HG02852 (cell line): ENCODE measurements at regions not wholly inside any gene's neighbourhood (a gene's known extent, or its start where the extent isn't known, plus 50 kb on each side); places are given as distances from the start of the nearest gene placed in this dataset.

Experiments used
- ATAC-seq: cut with Tn5 transposase; IDR thresholded peaks from one replicate; pipeline ENCODE4 v1.9.1; 2021; ENCODE audit warnings: mild to moderate bottlenecking, moderate library complexity; ENCODE audit not compliant: unreplicated experiment

GRCh38 chr22:49721211-49721763, 106.4 kb downstream of the BRD1 start:
- no peak for ATAC-seq

DNA sequence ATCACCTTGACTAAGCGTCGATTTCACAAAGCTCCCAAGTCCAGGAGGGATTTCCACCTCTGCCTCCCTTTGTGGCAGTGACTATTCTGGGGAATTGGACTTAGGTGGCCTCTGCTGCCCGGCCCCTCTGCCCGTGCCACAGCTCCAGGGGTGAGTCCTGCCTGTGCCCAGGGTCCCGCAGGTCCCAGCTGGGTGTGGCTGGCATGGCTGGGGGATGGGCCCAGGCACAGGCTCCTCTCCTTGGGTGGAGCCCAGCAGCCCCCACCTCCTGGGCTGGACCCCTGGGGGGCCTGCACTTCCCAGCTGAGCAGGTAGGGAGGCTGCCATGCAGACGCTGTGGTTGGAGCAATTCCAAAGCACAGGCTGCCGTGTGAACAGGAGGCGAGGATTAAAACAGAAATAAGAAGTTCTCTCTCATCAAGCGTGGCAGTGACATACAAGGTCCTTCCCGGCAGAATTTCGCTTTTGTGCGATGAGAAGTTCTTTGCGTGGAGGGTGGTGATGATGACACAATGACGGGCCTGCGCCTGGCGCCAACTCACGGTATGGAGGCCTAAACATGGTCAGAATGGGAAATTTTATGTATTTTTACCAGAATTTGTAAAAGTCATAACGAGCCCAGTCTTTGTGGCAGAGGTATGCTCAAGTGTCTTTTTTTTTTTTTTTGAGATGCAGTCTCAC, 107.3 kb downstream of the BRD1 start:
- no peak for ATAC-seq

- ATAC-seq: no peak
These were observed 108.6 kb downstream of the BRD1 start for GRCh38 chr22:49719046-49719445.

DNA sequence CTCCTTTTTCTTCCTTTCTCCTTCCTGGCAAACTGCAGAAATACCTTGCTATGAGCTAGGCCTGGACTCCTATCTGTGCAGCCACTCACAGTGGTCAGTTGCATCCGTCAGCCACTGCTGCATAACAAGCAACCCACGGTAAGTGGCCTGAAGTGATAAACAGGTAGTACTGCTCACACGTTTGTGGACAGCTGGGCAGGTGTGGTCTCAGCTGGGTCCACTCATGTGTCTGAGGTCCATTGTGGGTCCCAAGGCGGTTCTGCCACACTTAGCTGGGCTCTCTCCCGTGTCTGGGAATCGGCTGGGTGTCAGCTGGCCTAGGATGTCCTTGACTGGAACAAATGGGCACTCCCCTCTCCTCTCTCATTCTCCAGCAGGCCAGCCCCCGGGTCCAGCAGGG, 109.3 kb downstream of the BRD1 start:
- ATAC-seq: no peak

- ATAC-seq: no peak
These were observed 110.3 kb downstream of the BRD1 start for GRCh38 chr22:49717322-49717919.

- no peak for ATAC-seq
These were observed 111.2 kb downstream of the BRD1 start for GRCh38 chr22:49716441-49716840.

DNA sequence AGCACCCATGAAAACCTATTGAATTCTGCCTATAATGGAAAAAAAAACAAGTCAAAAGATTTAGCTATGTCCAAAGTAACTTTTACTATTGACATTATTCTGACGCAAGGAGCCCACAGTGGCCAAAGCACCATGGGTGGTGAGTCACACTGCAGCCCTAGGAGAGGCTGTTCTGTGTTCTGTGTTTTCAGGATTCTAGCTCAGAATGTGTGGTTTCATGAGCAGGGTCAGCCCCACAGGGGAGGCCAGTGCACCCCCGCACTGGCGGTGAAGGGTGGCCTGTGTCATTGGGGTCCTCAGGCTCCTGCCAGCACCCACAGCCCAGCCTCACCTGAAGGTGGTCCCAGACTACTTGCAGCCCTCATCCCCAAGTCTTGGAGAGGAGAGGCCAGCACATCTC, 112.2 kb downstream of the BRD1 start:
- no peak for ATAC-seq

GRCh38 chr22:49713003-49713402, 114.7 kb downstream of the BRD1 start:
- ATAC-seq: no peak

- no peak for ATAC-seq
These were observed 115.4 kb downstream of the BRD1 start for GRCh38 chr22:49712195-49712791.

DNA sequence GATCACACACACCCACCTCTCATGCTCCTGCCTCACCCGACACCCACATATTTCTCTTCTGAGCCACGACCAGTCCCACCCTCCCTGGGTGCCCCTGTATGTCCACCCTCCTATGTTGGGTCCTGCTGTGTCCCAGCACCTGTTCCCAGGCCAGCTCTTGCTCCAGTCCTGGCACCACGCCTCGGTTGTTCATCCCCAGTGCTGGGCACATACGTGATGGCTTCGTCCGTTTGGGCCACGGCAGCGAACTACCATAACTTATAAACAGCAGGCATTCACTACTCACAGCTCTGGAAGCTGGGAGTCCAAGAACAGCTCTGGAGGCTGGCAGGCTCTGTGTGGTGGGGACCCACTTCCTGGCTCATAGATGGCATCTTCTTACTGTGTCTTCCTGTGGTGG, 116.9 kb downstream of the BRD1 start:
- no peak for ATAC-seq

DNA sequence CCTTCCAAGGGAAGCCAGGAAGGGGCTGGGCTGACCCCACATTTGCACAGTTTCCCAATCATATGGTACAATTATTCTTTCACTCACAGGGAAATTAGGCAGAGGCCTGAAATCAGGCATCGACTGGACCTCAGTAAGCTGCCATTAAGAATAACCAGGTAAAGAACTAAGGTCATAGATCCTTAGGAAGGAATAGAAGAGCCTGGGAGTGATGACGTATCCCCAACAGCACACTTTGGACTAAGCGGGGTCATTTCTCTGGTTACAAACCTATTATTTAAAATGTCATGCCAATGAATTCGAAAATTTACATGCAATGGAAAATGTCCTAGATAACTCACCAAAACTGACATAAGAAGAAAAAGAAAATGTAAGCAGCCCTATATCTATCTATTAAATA, 118.2 kb downstream of the BRD1 start:
- no peak for ATAC-seq

- ATAC-seq: no peak
These were observed 121.7 kb downstream of the BRD1 start for GRCh38 chr22:49705972-49706352.

- no peak for ATAC-seq
These were observed 122.3 kb downstream of the BRD1 start for GRCh38 chr22:49705216-49705971.

GRCh38 chr22:49704345-49705215, 123.1 kb downstream of the BRD1 start:
- no peak for ATAC-seq

DNA sequence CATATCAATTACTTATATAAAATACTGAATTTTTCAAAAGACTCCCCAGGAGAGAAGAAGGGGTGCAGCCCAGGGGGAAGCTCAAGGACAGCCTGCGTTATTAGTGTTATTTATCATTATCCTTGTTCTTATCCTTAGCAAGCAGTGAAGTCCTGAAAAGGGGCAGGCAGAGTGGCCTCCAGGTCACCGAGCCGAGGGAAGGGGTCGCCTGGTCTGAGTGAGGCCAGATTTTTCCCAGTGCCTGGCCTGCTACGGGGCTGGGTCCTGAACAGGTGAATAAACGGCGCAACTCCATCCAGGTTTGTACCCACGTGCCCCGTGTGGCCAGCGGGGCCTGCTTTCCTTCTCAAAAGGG, 123.7 kb downstream of the BRD1 start:
- ATAC-seq: no peak

GRCh38 chr22:49703505-49703904, 124.2 kb downstream of the BRD1 start:
- no peak for ATAC-seq

GRCh38 chr22:49702068-49702397, 125.6 kb downstream of the BRD1 start:
- ATAC-seq: no peak

DNA sequence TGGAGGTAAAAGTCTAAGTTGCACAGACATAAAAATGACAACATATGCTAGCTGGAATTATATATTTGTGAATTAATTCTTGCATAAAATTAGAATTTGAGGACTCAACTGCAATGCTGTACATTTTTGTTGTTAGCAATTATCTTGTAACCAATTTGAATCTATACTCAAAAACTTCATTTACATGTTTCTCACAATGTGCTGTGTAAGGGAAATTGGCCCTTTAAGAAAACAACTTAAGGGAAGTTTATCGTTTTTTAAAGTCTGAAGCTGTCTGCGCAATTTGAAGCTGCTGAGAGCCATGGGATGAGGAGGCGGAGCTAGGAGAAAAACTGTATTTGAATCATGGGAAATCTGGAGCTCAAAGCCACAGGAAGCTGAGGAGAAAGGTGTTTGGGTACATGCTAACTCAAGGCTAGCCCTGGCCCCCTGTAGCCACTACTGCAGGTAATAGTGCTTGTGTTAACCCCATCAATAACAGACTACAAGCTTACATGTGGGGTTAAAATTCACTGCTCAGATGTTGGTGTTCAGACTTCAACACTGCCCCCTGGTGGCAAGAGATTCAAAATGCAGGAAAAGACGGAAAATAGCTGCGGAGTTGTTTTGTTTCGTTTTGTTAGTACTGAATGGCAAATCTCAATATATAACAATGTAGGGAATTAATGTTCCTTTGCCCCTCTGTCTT, 126.1 kb downstream of the BRD1 start:
- ATAC-seq: no peak

- no peak for ATAC-seq
These were observed 127.7 kb downstream of the BRD1 start for GRCh38 chr22:49699928-49700498.

- no peak for ATAC-seq
These were observed 128.2 kb downstream of the BRD1 start for GRCh38 chr22:49699476-49699875.
